B cell (primary cell): ENCODE measurements at regions not wholly inside any gene's neighbourhood (a gene's known extent, or its start where the extent isn't known, plus 50 kb on each side); places are given as distances from the start of the nearest gene placed in this dataset.

Experiments
- ATAC-seq: fragments of 200-7000 bp; cut with Tn5 transposase; one replicate; pipeline ENCODE4 v1.10.0; 2021; ENCODE audit warnings: low read depth, mild to moderate bottlenecking, moderate number of reproducible peaks, moderate library complexity
- CTCF ChIA-PET: fragments of 350-600 bp; sonication (Branson Sonifier 250); formaldehyde crosslinking; loops from one replicate; lab custom pipeline; 2021; ENCODE audit warnings: antibody characterized with exemption, inconsistent platforms; lab: Charles Lee
- POLR2A ChIA-PET: fragments of 350-600 bp; sonication (Branson Sonifier 250); formaldehyde crosslinking; loops from one replicate; lab custom pipeline; 2021; ENCODE audit warnings: antibody characterized with exemption; lab: Charles Lee
- DNase-seq: peaks from one replicate; pipeline ENCODE4 v3.0.0; 2013
- H2AFZ ChIP-seq: 2 replicates; pipeline ENCODE4 v1.6.1; 2012; ENCODE audit warnings: mild to moderate bottlenecking, low read depth, low read length; ENCODE audit not compliant: insufficient read depth, poor library complexity, severe bottlenecking
- H3K27ac ChIP-seq, 2 donors: 1 replicate in 1 of 2; 2 replicates in 1 of 2; pipeline ENCODE4 v1.5.1; 2012 to 2013; ENCODE audit warnings: low read length in 2 of 2, mild to moderate bottlenecking in 2 of 2, moderate library complexity in 1 of 2
- H3K27me3 ChIP-seq, 4 experiments: fragments of 200-600 bp in 1 of 4; sonication (generic) in 1 of 4; replicated peaks in 1 of 4; 1 replicate in 2 of 4; 2 replicates in 2 of 4; pipeline versions ENCODE4 v1.6.1 to v1.7.0; 2013 to 2016; ENCODE audit warnings: low read length in 3 of 4, mild to moderate bottlenecking in 2 of 4, mixed read lengths in 1 of 4, moderate library complexity in 1 of 4; ENCODE audit not compliant: insufficient read depth in 4 of 4, control insufficient read depth in 3 of 4; ENCODE audit errors: control extremely low read depth in 1 of 4
- H3K36me3 ChIP-seq, 2 experiments: replicated peaks in 1 of 2; 1 replicate in 1 of 2; 2 replicates in 1 of 2; pipeline versions ENCODE4 v1.6.1 to v1.7.1; 2013; ENCODE audit warnings: low read length in 1 of 2; ENCODE audit not compliant: insufficient read depth in 2 of 2, control insufficient read depth in 1 of 2; ENCODE audit errors: control extremely low read depth in 1 of 2, extremely low read depth in 1 of 2
- H3K4me1 ChIP-seq, 2 donors: fragments of 200-600 bp in 1 of 2; sonication (generic) in 1 of 2; 1 replicate in 1 of 2; 2 replicates in 1 of 2; pipeline versions ENCODE4 v1.5.1 to v1.6.1; 2013 to 2017; ENCODE audit warnings: low read length in 2 of 2; ENCODE audit not compliant: control insufficient read depth in 2 of 2, insufficient read depth in 2 of 2
- H3K4me2 ChIP-seq: replicated peaks from 2 replicates; pipeline ENCODE3; 2012; ENCODE audit warnings: mild to moderate bottlenecking, low read depth, low read length; ENCODE audit not compliant: poor library complexity, severe bottlenecking
- H3K4me3 ChIP-seq, 5 experiments: fragments of 200-600 bp in 1 of 5; sonication (generic) in 1 of 5; 1 replicate in 3 of 5; 2 replicates in 2 of 5; pipeline versions ENCODE4 v1.5.1 to v1.7.0; 2011 to 2016; ENCODE audit warnings: low read length in 4 of 5, mild to moderate bottlenecking in 4 of 5, low read depth in 2 of 5, control low read depth in 1 of 5, moderate library complexity in 1 of 5; ENCODE audit not compliant: insufficient read depth in 1 of 5; ENCODE audit errors: control extremely low read depth in 1 of 5, extremely low read depth in 1 of 5
- H3K79me2 ChIP-seq: fragments of 200-600 bp; sonication (generic); one replicate; pipeline ENCODE4 v1.6.0; 2016; ENCODE audit warnings: low read length; ENCODE audit not compliant: control insufficient read depth, insufficient read depth
- H3K9ac ChIP-seq: fragments of 200-600 bp; sonication (generic); 2 replicates; pipeline ENCODE4 v1.6.1; 2017; ENCODE audit warnings: mild to moderate bottlenecking, low read length, moderate library complexity
- H3K9me3 ChIP-seq, 3 donors: one replicate each; pipeline versions ENCODE4 v1.6.1 to v1.7.1; 2013; ENCODE audit warnings: low read length in 2 of 3; ENCODE audit not compliant: control insufficient read depth in 2 of 3, insufficient read depth in 1 of 3; ENCODE audit errors: control extremely low read depth in 1 of 3
- H4K20me1 ChIP-seq: 2 replicates; pipeline ENCODE4 v1.6.0; 2012; ENCODE audit warnings: mild to moderate bottlenecking, low read length; ENCODE audit not compliant: insufficient read depth, control insufficient read depth, poor library complexity, severe bottlenecking
- H3K27ac Mint-ChIP-seq: one replicate; pipeline ENCODE4 v1.8.0; 2021; ENCODE audit warnings: mixed read lengths
- H3K27me3 Mint-ChIP-seq: one replicate; pipeline ENCODE4 v1.8.0; 2021; ENCODE audit warnings: mixed read lengths
- H3K4me1 Mint-ChIP-seq: one replicate; pipeline ENCODE4 v1.8.0; 2021; ENCODE audit warnings: mixed read lengths
- H3K4me3 Mint-ChIP-seq: one replicate; pipeline ENCODE4 v1.8.0; 2021; ENCODE audit warnings: mixed read lengths
- H3K9me3 Mint-ChIP-seq: one replicate; pipeline ENCODE4 v1.8.0; 2022; ENCODE audit warnings: mixed read lengths; ENCODE audit not compliant: insufficient read depth
- EZH2 ChIP-seq: IDR thresholded peaks from 2 replicates; pipeline ENCODE4 v1.6.1; 2012; ENCODE audit warnings: borderline replicate concordance, low read depth, mild to moderate bottlenecking, moderate library complexity, low read length; ENCODE audit not compliant: insufficient read depth, poor library complexity, severe bottlenecking
- WGBS: methylation state at CpG from one replicate; pipeline ENCODE4 v1.1.5; 2013; ENCODE audit warnings: missing lambda C conversion rate; ENCODE audit not compliant: insufficient coverage; 5-methylcytosine and 5-hydroxymethylcytosine counted together
- intact Hi-C: fragments of 100-400 bp; cut with micrococcal nuclease; formaldehyde crosslinking; loops from one replicate; pipeline ENCODE4 v1.10.0; 2022
- TF ChIP-seq, protein P1 (sequence below): fragments of 200-600 bp; IDR thresholded peaks from one replicate; pipeline ENCODE4 v1.8.0; 2022; ENCODE audit warnings: antibody characterized with exemption, mild to moderate bottlenecking

DNA sequence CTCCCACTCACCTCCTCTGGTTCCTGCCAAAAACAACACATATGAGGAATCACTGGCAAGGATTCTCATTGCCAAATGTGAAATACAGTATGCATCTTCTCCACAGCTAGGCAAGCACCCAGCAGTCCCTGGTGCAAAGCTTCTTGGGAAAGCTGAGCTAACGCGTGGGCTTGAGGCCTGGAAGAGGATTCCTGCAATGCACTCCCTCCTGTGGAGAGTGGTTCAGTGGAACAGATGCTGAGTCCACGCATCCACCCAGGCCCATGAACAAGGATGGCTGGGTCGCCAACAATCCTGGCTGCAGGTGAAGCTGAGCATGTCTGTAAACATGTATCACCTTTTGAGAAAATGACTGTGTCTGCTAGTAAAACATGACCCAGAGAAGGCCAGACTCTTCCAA, 113.2 kb upstream of the CHST15 start:
- Mint-ChIP-seq H3K9me3 (no peaks in the 10 kb centered on the region), H3K4me3 (no peak overlapping the region), H3K4me1 (no peaks in the 10 kb centered on the region), H3K27me3 (no peaks in the 10 kb centered on the region), H3K27ac (no peak overlapping the region)
- no peak for TF ChIP-seq EZH2
- TF ChIP-seq, protein P1, sequence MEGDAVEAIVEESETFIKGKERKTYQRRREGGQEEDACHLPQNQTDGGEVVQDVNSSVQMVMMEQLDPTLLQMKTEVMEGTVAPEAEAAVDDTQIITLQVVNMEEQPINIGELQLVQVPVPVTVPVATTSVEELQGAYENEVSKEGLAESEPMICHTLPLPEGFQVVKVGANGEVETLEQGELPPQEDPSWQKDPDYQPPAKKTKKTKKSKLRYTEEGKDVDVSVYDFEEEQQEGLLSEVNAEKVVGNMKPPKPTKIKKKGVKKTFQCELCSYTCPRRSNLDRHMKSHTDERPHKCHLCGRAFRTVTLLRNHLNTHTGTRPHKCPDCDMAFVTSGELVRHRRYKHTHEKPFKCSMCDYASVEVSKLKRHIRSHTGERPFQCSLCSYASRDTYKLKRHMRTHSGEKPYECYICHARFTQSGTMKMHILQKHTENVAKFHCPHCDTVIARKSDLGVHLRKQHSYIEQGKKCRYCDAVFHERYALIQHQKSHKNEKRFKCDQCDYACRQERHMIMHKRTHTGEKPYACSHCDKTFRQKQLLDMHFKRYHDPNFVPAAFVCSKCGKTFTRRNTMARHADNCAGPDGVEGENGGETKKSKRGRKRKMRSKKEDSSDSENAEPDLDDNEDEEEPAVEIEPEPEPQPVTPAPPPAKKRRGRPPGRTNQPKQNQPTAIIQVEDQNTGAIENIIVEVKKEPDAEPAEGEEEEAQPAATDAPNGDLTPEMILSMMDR, result no peak
- Histone ChIP-seq H3K4me1 (no peaks in the 10 kb centered on the region), H3K36me3 (no peaks in the 10 kb centered on the region), H2AFZ (no peak overlapping the region), H3K9me3 (peaks cover 0 to 10% (median 7%) of the 10 kb centered on the region in 3 donors), H3K4me2 (no peak overlapping the region), H3K9ac (no peak overlapping the region), H3K79me2 (no peaks in the 10 kb centered on the region), H3K27ac (no peak overlapping the region), H4K20me1 (no peaks in the 10 kb centered on the region), H3K4me3 (no peak overlapping the region), H3K27me3 (no peaks in the 10 kb centered on the region)
- no peak for ATAC-seq
- CTCF ChIA-PET, result interaction anchor here (1.7 kb wide), 1 partner anchor 12 kb away, joined by 4 read pairs; no protein-coding TSS in a partner anchor
- POLR2A ChIA-PET, result no interaction called here
- no peak for DNase-seq
- intact Hi-C loops, result no loop called here
- 73% methylated on average over 4 of the region's 4 CpGs for WGBS

DNA sequence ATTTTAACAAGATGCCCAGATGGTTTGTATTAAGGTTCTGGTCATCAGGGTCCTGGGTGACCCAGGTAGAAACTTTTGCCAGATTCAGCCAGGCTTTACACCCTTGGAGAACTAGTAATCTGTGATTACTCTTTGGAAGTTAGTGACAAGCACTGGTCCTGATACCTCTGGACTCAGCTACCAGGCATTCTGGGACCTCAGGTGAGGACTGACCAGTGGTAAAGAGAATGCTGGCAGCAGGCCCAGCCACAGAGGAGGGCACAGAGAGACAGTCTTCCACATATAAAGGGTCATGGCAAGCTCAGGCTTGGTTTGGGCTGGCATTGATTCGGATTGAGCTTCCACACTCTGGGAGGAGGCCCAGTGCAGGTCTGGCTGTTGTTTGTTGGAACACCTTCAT, 112.0 kb upstream of the CHST15 start:
- WGBS, result no CpG with 5 or more reads among the region's 1 CpG
- no peak overlapping the region for H3K4me3 Mint-ChIP-seq
- Histone ChIP-seq H4K20me1 (no peaks in the 10 kb centered on the region), H3K79me2 (no peaks in the 10 kb centered on the region), H3K9me3 (peaks cover 0 to 10% (median 0%) of the 10 kb centered on the region in 3 donors), H2AFZ (no peak overlapping the region), H3K27ac (no peak overlapping the region), H3K36me3 (no peaks in the 10 kb centered on the region), H3K27me3 (no peaks in the 10 kb centered on the region), H3K4me3 (no peak overlapping the region), H3K4me2 (no peak overlapping the region), H3K9ac (no peak overlapping the region), H3K4me1 (no peaks in the 10 kb centered on the region)
- ATAC-seq (no peak), DNase-seq (no peak)
- H3K9me3 Mint-ChIP-seq, result no peaks in the 10 kb centered on the region
- H3K4me1 Mint-ChIP-seq, result no peaks in the 10 kb centered on the region
- H3K27ac Mint-ChIP-seq, result no peak overlapping the region
- intact Hi-C loops, result no loop called here
- ChIA-PET POLR2A (no interaction called here), CTCF (interaction anchor here (1.7 kb wide), 1 partner anchor 13 kb away, joined by 4 read pairs; no protein-coding TSS in a partner anchor)
- no peaks in the 10 kb centered on the region for H3K27me3 Mint-ChIP-seq
- TF ChIP-seq EZH2, result no peak
- TF ChIP-seq, protein P1, result no peak
